HepG2 (cell line): ENCODE measurements at regions not wholly inside any gene's neighbourhood (a gene's known extent, or its start where the extent isn't known, plus 50 kb on each side); places are given as distances from the start of the nearest gene placed in this dataset.

Experiments
- ATAC-seq: fragments of 200-7000 bp; cut with Tn5 transposase; 3 replicates; pipeline ENCODE4 v1.9.1; 2020; ENCODE audit warnings: mild to moderate bottlenecking, moderate library complexity
- BruUV-seq: library from RNA; stranded (reverse); fragments of 400-500 nt; replicated peaks from 2 replicates; lab custom pipeline; 2021; lab: Mats Ljungman, UMichigan
- CTCF ChIA-PET: fragments of 300-600 bp; formaldehyde crosslinking; extraction: SDS; loops from one replicate; lab custom pipeline; 2021; ENCODE audit warnings: low total read pairs, inconsistent platforms, low intra/inter-chr PET ratio; lab: Yijun Ruan, JAX
- POLR2A ChIA-PET: fragments of 350-600 bp; sonication (Branson Sonifier 250); formaldehyde crosslinking; loops from one replicate; lab custom pipeline; 2020; ENCODE audit warnings: antibody characterized with exemption, inconsistent platforms; lab: Yijun Ruan, JAX
- DNase-seq: peaks from one replicate; pipeline ENCODE4 v3.0.0-alpha.2; 2015; ENCODE audit warnings: low spot score
- FAIRE-seq: peaks from 3 replicates; lab custom pipeline; 2011; peaks lifted over from hg19 to GRCh38; lab: Jason Lieb, UNC
- H2AFZ ChIP-seq: one replicate; pipeline ENCODE4 v1.6.1; 2011; ENCODE audit warnings: low read length, inconsistent platforms
- H3K27ac ChIP-seq: fragments of 300-600 bp; 3 replicates; pipeline ENCODE4 v1.8.0; 2011; ENCODE audit warnings: mixed run types, mild to moderate bottlenecking, mixed read lengths, low read length, inconsistent platforms; ENCODE audit not compliant: insufficient read depth; ENCODE audit errors: extremely low read length
- H3K27me3 ChIP-seq, 2 experiments: fragments of 200-600 bp in 1 of 2; 2 replicates in 1 of 2; 3 replicates in 1 of 2; pipeline versions ENCODE4 v1.6.0 to v1.8.0; 2011; ENCODE audit warnings: low read length in 2 of 2, mild to moderate bottlenecking in 2 of 2, moderate library complexity in 2 of 2, inconsistent platforms in 1 of 2; ENCODE audit not compliant: insufficient read depth in 2 of 2, control insufficient read depth in 1 of 2
- H3K36me3 ChIP-seq, 2 experiments: fragments of 200-600 bp in 1 of 2; replicated peaks in 1 of 2; 2 replicates in 1 of 2; 3 replicates in 1 of 2; pipeline versions ENCODE4 v1.5.1 to v1.8.0; 2011; ENCODE audit warnings: low read length in 2 of 2, inconsistent platforms in 1 of 2; ENCODE audit not compliant: insufficient read depth in 2 of 2, control insufficient read depth in 1 of 2
- H3K4me1 ChIP-seq: 2 replicates; pipeline ENCODE4 v1.5.1; 2012; ENCODE audit warnings: low read length, inconsistent platforms; ENCODE audit not compliant: insufficient read depth
- H3K4me2 ChIP-seq: 2 replicates; pipeline ENCODE4 v1.6.0; 2011; ENCODE audit warnings: low read depth, low read length, inconsistent platforms
- H3K4me3 ChIP-seq, 3 experiments: fragments of 200-600 bp in 1 of 3; sonication (generic), shearing (Covaris generic) in 1 of 3; replicated peaks in 1 of 3; 2 replicates each; pipeline ENCODE4 v1.5.1; 2011 to 2016; ENCODE audit warnings: low read length in 3 of 3, inconsistent platforms in 2 of 3, low read depth in 2 of 3, mild to moderate bottlenecking in 2 of 3, control low read depth in 1 of 3, mixed read lengths in 1 of 3; ENCODE audit not compliant: insufficient read depth in 1 of 3
- H3K79me2 ChIP-seq: one replicate; pipeline ENCODE4 v1.6.1; 2011; ENCODE audit warnings: low read length, inconsistent platforms; ENCODE audit not compliant: insufficient read depth
- H3K9ac ChIP-seq: 2 replicates; pipeline ENCODE4 v1.6.0; 2011; ENCODE audit warnings: mild to moderate bottlenecking, low read depth, low read length, inconsistent platforms; ENCODE audit not compliant: insufficient read depth
- H3K9me3 ChIP-seq: 2 replicates; pipeline ENCODE4 v1.5.1; 2012; ENCODE audit warnings: mild to moderate bottlenecking, low read length
- H4K20me1 ChIP-seq: 2 replicates; pipeline ENCODE4 v1.6.0; 2011; ENCODE audit warnings: inconsistent platforms, mild to moderate bottlenecking, low read length, moderate library complexity; ENCODE audit not compliant: insufficient read depth
- ATRX ChIP-seq: sonication (generic); formaldehyde crosslinking; IDR thresholded peaks from 2 replicates; pipeline ENCODE4 v1.4.0; 2020; ENCODE audit warnings: missing genetic modification reagents, borderline replicate concordance
- ETS1 ChIP-seq: sonication (generic); formaldehyde crosslinking; IDR thresholded peaks from 2 replicates; pipeline ENCODE4 v1.4.0; 2020; ENCODE audit warnings: missing genetic modification reagents
- HNRNPH1 ChIP-seq: fragments of 200-400 bp; formaldehyde crosslinking; optimal IDR thresholded peaks from 2 replicates; pipeline ENCODE3; 2017; ENCODE audit warnings: mild to moderate bottlenecking, low read depth, low read length
- MYC ChIP-seq: sonication (generic); formaldehyde crosslinking; IDR thresholded peaks from 2 replicates; pipeline ENCODE4 v1.9.0; 2021; ENCODE audit warnings: missing genetic modification reagents, borderline replicate concordance
- NR2F6 ChIP-seq, 2 experiments: IDR thresholded peaks; 2 replicates each; pipeline ENCODE4 v1.6.1; 2016; ENCODE audit warnings: antibody characterized with exemption in 1 of 2, mild to moderate bottlenecking in 1 of 2
- PAX8 ChIP-seq: sonication (generic); formaldehyde crosslinking; IDR thresholded peaks from 2 replicates; pipeline ENCODE4 v1.8.0; 2022; ENCODE audit warnings: mild to moderate bottlenecking, missing genetic modification reagents, borderline replicate concordance
- RARA ChIP-seq: IDR thresholded peaks from 2 replicates; pipeline ENCODE4 v1.6.1; 2016; ENCODE audit warnings: missing genetic modification reagents, missing compliant biosample characterization
- RFXANK ChIP-seq: IDR thresholded peaks from 2 replicates; pipeline ENCODE4 v1.6.1; 2016
- SSRP1 ChIP-seq: IDR thresholded peaks from 2 replicates; pipeline ENCODE4 v1.6.1; 2016; ENCODE audit warnings: control low read depth
- STAG1 ChIP-seq: sonication (generic); formaldehyde crosslinking; IDR thresholded peaks from 2 replicates; pipeline ENCODE4 v1.4.0; 2020; ENCODE audit warnings: missing genetic modification reagents
- TGIF2 ChIP-seq: IDR thresholded peaks from 2 replicates; pipeline ENCODE4 v1.6.1; 2016; ENCODE audit warnings: control low read depth, missing compliant biosample characterization
- YY1 ChIP-seq: IDR thresholded peaks from 2 replicates; pipeline ENCODE4 v1.6.1; 2011; ENCODE audit warnings: low read length, low read depth, moderate library complexity, mild to moderate bottlenecking; ENCODE audit not compliant: insufficient read depth, insufficient replicate concordance
- WGBS: methylation state at CpG from one replicate; pipeline ENCODE4 v1.1.6; 2017; ENCODE audit warnings: low lambda C conversion rate; 5-methylcytosine and 5-hydroxymethylcytosine counted together
- in situ Hi-C: cut with HindIII; loops from 2 replicates; pipeline ENCODE4 v1.10.0; 2017; ENCODE audit warnings: low pct_unique_long_range_greater_than_20kb; ENCODE audit not compliant: extremely low pct_ligation_motif_present
- intact Hi-C: fragments of 100-400 bp; cut with micrococcal nuclease; formaldehyde crosslinking; loops from one replicate; pipeline ENCODE4 v1.10.0; 2022; ENCODE audit not compliant: unreplicated experiment
- TF ChIP-seq, protein P1 (sequence below): sonication (generic); formaldehyde crosslinking; IDR thresholded peaks from 2 replicates; pipeline ENCODE4 v1.5.0; 2020; ENCODE audit warnings: missing genetic modification reagents, mild to moderate bottlenecking, borderline replicate concordance
- TF ChIP-seq, protein P2 (sequence below): sonication (generic); formaldehyde crosslinking; IDR thresholded peaks from 2 replicates; pipeline ENCODE4 v1.8.0; 2022; ENCODE audit warnings: missing genetic modification reagents, mild to moderate bottlenecking, inconsistent platforms, borderline replicate concordance

DNA sequence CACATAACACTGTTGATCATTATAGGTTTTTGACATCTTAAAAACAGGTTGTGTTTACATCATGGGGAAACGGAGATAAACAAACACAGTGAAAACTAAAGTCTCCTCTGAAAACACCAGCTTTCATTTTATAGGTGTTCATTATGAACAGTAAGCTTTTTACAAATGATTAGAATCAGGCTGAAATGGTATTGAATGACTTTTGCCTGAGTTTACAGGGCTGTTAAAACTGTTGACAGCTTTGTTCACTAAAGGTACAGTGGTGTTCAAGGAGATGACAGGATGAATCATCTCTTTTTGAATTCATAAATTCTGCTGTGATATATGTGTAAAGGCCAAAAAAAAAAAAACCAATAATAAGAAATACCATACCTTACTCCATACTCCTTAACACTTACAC, 184.6 kb upstream of the CNTN5 start:
- no peak overlapping the region for H3K4me2 ChIP-seq
- H2AFZ ChIP-seq, result no peak overlapping the region
- no peak overlapping the region for H3K4me3 ChIP-seq
- no TSS peak for BruUV-seq
- no peaks in the 10 kb centered on the region for H3K27me3 ChIP-seq
- no peak for DNase-seq
- POLR2A ChIA-PET, result no interaction called here
- ATAC-seq, result no peak
- H3K27ac ChIP-seq, result no peak overlapping the region
- H3K4me1 ChIP-seq, result no peaks in the 10 kb centered on the region
- no peaks in the 10 kb centered on the region for H4K20me1 ChIP-seq
- CTCF ChIA-PET, result no interaction called here
- intact Hi-C loops, result no loop called here
- TF ChIP-seq PAX8 (CRISPR knock-in tag) (no peak), RARA (CRISPR knock-in tag) (no peak), STAG1 (CRISPR knock-in tag) (no peak), NR2F6 (IDR thresholded peaks at IDR 0.05) (no peak), NR2F6 (CRISPR knock-in tag; IDR thresholded peaks at IDR 0.05) (no peak), HNRNPH1 (no peak), YY1 (no peak), RFXANK (no peak), ETS1 (CRISPR knock-in tag) (no peak), MYC (CRISPR knock-in tag) (no peak), TGIF2 (CRISPR knock-in tag) (no peak), ATRX (CRISPR knock-in tag) (no peak), SSRP1 (CRISPR knock-in tag) (no peak)
- TF ChIP-seq, protein P1, sequence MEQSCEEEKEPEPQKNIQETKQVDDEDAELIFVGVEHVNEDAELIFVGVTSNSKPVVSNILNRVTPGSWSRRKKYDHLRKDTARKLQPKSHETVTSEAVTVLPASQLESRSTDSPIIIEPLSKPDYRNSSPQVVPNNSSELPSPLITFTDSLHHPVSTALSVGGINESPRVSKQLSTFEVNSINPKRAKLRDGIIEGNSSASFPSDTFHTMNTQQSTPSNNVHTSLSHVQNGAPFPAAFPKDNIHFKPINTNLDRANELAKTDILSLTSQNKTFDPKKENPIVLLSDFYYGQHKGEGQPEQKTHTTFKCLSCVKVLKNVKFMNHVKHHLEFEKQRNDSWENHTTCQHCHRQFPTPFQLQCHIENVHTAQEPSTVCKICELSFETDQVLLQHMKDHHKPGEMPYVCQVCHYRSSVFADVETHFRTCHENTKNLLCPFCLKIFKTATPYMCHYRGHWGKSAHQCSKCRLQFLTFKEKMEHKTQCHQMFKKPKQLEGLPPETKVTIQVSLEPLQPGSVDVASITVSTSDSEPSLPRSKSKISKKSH, result no peak
- TF ChIP-seq, protein P2, sequence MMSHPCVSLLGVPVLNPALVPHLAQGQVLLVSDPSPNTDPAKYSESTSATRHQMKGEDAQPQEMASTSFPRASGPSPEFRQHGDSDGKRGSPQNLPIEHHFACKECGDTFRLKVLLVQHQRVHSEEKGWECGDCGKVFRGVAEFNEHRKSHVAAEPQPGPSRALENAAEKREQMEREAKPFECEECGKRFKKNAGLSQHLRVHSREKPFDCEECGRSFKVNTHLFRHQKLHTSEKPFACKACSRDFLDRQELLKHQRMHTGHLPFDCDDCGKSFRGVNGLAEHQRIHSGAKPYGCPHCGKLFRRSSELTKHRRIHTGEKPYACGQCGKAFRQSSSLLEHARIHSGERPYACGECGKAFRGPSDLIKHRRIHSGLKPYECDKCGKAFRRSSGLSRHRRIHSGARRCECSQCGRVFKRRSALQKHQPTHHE (CRISPR knock-in tag), result no peak
- in situ Hi-C loops, result no loop called here
- H3K79me2 ChIP-seq, result no peaks in the 10 kb centered on the region
- FAIRE-seq, result no peak
- 0% methylated on average over 1 of the region's 1 CpG for WGBS
- no peaks in the 10 kb centered on the region for H3K36me3 ChIP-seq
- H3K9me3 ChIP-seq, result peaks cover 42% of the 10 kb centered on the region
- H3K9ac ChIP-seq, result no peak overlapping the region
